GM21786 (cell line): ENCODE measurements at regions not wholly inside any gene's neighbourhood (a gene's known extent, or its start where the extent isn't known, plus 50 kb on each side); places are given as distances from the start of the nearest gene placed in this dataset.

Experiments
- ATAC-seq: cut with Tn5 transposase; IDR thresholded peaks from one replicate; pipeline ENCODE4 v1.9.1; 2021; ENCODE audit not compliant: unreplicated experiment

DNA sequence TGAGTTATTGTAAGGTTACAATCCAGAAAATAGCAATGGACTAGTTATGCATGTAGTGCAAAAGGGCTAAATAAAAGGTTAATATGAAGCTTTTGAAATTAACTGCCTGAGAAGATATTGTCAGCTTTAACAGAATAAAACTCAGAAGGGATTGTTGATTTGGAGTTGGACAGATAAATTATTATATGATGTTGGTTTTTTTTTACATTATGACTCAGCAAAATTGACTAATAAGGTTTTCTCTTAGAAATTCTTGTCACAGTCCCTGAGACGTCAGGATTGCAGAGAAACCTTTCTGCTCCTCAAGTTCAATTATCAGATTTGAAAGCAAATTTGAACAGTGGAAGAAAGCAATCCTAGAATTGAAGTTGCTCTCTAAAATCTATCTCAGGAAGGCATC is 946.9 kb downstream of the CBLN2 start:
- no peak for ATAC-seq

DNA sequence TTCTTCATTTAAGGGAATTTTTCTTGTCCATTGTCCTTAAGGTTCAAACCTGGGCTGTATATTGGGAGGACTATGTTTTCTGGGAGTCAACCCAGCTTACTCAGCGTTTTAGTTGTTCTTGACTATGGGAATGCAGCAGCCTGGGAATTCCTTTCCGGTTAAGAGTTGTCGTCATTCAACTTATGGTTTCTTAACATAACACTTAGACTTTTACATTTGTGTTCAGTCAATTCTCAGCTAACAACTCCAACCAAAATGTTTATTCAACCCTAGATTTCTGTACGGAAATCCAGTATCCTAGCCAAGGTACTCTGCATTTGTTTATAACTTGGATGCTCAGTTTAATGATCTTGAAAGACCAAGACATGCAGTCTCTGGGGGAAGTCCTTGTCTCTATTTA is 960.9 kb downstream of the CBLN2 start:
- no peak for ATAC-seq

DNA sequence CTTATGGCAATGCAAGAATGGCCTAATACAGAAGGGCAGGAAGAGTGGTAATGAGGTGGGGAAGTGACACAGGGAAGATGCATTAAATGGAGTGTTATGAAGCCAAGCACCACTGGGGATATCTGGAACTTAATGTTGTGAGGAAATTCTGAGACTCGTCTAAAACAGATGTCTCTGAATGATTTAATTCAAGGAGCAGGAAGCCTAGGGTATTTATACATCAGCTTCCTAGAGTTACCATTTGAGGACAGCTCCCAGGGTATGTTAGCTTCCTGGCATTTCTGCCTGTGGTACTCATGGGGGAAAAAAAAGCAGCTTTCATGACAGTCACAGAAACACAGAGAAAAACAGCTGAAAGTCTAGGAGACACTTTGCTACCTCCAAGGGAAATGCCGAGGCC is 989.5 kb downstream of the CBLN2 start:
- ATAC-seq, result no peak

DNA sequence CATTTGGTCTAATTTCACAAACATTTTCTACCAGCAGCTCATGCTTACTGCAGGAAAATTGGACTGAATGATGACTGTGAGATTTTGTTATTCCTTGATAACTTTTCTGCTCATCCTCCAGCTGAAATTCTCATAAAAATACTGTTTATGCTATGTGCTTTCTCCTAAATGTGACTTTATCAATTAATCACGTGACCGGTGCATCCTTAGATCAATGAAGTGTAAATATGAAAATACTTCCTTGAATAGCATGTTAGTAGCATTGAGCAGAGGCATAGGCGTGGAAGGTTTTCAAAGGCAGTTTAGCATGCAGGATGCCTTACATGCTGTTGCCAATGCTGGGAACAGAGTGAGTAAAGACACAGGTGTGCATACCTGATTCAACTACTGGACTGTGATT is 1002.5 kb downstream of the CBLN2 start:
- no peak for ATAC-seq

DNA sequence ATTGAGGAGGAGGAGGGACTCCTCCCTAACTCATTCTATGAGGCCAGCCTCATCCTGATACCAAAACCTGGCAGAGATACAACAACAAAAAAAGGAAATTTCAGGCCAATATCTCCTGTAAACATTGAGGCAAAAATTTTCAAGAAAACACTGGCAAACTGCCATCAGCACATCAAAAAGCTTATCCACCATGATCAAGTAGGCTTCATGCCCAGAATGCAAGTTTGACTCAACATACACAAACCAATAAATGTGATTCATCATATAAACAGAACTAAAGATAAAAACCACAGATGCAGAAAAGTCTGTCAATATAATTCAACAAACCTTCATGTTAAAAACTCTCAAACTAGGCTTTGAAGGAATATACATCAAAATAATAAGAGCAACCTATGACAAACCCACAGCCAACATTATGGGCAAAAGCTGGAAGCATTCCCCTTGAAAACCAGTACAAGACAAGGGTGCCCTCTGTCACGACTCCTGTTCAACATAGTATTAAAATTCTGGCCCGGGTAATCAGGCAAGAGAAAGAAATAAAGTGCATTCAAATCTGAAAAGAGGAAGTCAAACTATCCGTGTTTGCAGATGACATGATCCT is 1014.3 kb downstream of the CBLN2 start:
- ATAC-seq, result no peak

DNA sequence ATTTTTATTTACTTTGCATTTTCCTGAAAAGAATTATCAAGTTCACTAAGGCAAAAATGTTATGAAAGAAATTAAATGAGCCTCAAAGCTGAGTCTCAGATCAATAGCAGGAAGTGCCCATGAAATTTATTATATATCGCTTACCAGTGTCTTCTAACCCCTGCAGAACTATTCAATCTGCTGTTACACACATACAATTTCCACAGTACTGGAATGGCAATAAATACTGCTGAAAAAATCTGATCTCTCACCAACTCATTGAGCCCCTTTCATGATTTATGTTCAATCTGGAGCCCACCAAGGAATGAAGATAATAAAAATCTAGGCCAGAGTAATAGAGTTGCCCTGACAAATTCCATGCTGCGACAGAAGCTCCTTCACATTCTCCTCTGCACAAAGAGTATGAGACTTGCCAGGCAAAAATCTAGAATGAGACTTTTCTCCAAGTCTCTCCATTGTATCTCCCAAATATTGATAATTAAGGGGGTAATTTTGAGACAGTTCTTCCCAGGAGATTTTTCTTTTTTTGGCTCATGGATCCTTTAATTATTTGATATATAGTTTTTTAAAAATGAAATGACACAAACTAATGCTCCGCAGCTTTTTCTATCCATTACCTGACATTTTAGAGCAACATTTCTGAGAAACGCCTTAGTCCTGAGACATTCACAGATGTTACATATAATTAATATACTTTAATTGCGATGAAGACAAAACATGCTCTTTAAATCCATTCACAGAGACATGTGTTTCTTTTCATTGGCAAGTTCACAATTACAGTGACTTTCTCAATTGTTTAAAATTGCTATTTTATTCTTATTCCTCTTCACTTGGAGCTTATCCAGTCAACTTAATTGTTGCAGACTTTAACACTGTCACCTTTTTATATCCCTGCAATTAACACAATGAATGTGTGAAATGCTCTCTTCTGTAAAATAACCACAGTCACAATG is 1020.4 kb downstream of the CBLN2 start:
- no peak for ATAC-seq

DNA sequence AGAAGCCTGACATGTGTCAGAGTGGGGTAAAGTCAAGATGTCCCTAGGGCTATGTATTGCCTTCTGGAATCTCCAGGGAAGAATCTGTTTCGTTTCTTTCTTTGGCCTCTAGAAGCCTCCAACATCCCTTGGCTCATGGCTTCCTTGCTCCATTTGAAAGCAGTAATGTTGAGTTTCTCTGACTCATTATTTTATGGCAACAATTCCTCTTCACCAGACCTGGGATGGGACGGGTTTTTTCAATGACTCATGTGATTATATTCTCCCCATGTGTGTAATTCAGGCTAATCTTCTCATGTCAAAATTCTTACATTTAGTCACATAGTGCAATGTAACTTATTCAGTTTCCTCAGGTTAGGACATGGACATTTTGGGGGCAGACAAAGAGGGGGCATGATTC is 1038.6 kb downstream of the CBLN2 start:
- no peak for ATAC-seq

DNA sequence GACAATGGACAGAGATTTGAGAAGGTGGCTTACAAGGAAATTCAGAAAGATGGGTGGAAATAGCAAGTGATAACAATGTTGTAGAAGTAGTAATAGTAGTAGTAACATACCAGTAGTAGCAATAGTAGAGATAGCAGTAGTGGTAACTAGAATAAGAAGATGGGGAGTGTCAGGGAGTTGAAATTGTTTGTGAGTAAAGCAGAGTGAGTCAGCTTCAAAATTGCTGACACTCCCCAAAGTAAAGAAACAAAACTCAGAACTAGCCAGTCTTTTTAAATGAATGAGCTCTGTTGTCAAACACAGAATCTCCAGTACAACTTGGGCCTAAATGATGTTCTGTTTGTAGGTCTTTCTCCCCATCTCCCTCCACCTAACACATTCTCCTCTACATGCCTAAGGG is 1040.9 kb downstream of the CBLN2 start:
- ATAC-seq, result no peak

DNA sequence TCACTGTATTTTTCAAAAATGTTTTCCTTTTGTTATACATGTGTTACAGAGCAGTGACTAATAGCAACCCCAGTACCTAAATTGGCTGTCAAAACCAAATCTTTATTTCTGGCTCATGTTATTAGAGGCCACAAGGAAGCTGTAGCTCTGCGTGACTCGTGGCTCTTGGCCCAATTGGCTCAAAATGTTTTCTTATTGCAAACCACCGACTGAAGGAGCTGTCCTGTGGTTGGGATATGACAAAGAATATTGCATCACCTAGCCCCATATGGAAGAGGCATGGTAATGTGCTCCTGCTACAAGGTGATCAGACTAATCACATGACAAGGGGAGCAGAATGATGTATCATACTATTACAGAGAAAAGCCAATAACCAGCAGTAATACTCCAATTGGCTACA is 1058.5 kb downstream of the CBLN2 start:
- no peak for ATAC-seq

DNA sequence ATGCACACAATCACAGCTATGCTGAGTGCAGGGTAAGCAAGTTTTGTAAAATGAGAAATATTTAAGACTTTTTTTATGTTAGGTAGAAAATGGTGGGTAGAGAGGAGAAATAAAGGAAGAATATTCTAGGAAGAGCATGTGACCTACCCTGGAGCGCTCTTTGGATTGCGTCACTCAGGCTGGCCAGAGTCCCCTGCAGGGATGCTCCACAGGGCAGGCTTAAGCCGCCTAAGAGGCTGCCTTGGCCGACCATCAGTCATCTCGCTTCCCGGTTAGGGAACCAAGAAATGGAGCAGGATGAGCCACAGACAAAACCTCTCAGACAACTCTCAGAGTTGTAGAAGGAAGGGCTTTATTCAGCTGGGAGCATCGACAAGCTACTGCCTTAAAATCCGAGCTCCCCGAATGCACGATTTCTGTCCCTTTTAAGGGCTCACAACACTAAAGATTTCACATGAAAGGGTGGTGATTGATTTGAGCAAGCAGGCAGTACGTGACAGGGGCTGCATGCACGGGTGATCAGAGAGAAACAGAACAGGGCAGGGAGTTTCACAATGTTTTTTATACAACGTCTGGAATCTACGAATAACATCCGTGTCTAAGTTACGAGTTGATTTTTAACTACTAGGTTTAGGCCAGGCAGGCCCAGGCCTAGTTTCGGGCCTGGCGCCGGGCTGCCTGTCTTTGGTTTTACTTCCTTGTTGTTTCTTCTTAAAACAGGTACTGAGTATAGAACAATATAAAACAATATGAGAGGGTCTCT is 1072.0 kb downstream of the CBLN2 start:
- no peak for ATAC-seq

DNA sequence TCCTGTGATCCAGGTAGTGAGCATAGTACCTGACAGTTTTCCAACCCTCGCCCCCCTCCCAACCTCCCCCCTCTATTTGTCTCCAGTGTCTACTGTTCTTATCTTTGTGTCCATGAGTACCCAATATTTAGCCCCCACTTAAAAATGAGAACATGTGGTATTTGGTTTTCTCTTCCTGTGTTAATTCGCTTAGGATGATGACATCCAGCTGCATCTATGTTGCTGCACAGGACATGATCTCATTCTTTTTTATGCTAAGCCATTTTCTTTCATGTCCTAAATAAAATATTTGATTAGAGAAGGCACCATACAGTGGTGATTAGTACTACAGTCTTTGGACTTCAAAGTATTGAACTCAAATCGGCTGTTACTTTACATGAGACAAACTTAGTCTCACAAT is 1087.9 kb downstream of the CBLN2 start:
- no peak for ATAC-seq

DNA sequence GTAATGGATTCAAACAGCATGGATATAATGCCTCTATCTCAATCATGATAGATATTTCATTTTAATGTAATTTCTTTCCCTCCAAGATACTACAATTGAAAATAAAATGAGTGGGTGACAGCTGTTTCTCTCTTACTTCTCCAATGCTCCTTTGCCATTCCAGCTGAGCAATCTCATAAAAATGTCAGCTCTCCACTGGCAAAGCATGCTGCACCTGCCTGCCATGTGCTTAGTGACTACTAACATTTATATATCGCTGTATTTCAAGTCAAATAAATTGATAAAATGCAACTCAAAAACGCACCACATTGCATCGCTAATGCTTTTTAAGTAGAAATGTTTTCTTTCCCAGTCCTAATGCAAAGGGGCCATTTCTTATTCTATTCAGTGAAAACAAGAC is 1093.9 kb downstream of the CBLN2 start:
- no peak for ATAC-seq

DNA sequence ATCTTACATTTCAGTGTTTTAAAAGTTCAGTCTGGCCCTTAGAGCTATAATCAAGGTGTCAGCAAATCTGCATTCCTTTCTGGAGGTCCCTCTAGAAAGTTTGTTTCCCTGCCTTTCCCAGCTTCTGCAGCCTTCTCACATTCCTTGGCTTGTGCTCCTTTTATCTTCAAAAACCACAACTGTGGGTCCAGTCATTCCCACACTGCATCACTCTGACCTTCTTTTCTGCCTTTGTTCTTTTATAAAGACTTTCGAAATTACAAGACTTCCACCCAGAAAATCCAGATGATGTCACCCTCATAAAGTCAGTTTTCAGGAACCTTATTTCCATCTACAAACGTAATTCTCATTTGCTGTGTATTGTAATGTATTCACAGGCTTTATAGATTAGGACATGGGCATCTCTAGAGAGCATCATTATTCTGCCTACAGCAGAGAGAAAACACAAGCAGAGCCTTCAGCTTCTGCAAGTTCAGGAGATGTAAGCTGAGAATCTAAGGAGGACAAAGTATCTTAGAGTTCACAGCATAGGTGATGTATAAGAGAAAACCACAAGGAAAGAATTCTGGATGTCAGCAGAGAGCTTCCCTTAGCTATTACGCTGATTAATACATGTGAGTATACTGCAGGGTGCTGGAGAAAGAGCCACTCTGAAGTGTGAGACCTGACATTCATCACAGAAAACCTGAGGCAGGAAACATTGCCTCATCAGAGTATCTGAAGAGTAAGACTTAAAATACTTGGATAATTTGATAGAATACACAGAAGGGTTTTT is 1100.2 kb downstream of the CBLN2 start:
- ATAC-seq, result no peak

DNA sequence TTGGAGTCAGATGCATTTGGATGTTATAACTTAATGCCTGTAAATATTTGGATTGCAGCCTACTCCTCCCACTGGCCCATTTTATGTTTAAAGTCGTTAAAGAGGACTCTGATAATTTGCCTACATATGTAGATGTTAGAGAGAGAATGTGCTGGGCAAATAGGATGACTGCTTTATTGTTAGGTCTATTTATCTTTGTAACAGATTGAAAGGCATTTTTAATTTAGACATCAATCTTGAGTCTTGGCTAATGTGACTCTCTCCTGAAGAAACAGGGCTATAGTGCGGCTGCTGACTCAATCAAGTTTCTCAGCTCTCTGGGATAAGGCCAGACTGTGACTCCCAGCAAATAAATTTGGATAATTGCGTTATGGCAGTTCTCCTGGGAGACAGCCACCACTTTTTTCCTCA is 1101.4 kb downstream of the CBLN2 start:
- no peak for ATAC-seq

DNA sequence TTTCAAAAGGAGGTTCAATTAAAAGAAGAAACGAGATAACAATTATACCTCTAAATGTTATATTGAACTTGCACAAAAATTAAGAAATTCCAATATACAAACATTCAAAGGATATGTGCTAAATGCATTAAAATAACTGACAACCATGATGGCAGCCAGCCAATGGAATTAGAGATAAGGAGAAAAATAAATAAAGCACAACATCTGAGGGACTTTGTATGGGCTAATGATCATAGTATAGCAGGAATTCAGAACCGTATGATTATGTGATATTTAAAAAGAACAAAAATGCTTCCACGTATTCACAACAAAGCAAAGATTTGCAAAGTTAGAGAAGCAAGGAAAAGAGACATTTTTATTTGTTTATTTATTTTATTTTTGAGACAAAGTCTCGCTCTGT is 1103.0 kb downstream of the CBLN2 start:
- no peak for ATAC-seq

DNA sequence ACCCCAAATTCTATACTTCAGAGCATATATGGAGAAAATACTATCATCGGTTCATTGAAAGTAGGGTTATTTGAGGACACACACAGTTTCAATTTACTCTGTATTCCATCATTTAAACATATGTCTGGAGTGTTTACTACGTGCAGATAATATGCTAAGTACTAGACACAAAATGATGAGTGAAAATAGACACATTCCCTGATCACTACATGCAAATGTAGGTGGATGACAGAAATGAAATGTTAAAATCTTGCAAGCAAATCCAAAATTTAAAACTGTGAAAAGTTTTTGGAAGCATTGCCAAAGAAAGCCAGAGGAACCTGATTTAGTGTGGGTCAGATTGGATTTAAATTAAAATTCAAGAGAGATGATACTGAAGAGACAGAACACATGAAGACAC is 1106.6 kb downstream of the CBLN2 start:
- ATAC-seq, result no peak

DNA sequence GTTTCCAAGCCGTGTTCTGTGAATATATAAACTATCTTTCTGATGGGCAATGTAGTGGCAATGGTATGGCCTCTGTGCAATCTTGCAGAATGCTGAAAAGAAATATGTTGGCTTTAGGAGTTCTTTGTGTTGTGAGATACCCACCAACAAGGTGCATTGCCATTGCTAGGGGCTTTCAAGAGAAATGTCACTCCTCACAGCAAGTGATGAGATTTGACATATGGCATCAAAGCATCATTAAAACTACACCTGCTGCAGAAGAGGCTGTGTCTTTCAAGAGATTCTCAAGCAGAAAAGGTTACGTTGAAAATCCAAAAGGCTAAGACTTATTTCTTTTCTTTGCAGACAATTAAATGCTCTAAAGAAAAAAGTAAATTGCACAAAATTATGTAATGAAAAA is 1110.8 kb downstream of the CBLN2 start:
- ATAC-seq, result no peak

DNA sequence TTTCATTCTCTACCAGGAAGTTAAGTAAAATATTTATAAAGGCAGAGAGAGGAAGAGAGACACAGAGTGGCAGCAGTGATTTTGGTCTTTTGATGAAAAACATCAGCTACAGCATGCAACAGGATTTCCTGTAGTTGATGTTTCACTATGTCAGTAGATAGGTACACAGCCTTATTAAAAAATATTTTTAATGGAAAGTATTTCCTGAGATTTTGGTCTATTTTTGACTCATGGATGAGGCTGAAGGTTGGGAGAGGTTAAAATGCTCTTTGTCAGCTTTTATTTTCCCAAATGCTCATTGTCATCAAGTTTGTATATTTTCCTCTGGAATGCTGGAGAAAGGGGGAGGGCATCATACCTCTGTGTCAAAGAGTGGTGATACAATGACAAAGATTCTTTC is 1112.5 kb downstream of the CBLN2 start:
- no peak for ATAC-seq

DNA sequence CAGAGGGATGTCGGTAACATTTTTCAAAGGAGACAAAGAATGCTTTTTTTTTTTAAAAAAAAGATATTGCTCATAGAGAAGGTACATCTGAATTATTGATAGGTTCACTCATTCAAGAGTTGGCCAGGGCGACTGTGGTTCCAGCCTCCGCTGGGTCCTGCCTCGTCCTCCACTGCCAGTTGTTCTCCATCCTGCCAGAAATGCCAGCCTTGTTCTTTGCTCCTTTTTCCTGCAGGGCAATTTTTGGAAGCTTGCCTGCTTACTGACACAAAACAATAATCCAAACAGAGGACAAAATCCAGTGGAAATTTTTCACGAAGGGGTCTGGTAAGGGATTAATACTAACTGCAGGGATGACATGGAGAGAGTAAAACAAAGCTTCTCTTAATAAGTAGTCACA is 1113.0 kb downstream of the CBLN2 start:
- no peak for ATAC-seq

DNA sequence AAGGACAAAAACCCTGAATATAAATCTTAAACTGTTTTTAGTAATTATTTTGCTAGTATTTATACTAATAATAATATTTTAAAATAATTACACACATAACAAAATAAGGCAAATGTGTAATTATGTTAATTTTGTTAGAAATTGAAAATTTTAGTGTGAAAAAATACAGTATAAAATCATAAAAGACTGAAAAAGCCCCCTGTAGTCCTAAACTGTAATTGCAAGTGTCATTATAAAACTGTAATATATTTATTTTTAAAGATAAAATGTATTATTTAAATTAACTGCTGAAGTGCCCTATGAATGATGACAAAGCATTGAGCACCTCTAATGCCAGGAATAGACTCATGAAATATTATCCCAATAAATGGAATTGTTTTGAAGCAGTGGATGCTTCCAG is 1117.7 kb downstream of the CBLN2 start:
- no peak for ATAC-seq

DNA sequence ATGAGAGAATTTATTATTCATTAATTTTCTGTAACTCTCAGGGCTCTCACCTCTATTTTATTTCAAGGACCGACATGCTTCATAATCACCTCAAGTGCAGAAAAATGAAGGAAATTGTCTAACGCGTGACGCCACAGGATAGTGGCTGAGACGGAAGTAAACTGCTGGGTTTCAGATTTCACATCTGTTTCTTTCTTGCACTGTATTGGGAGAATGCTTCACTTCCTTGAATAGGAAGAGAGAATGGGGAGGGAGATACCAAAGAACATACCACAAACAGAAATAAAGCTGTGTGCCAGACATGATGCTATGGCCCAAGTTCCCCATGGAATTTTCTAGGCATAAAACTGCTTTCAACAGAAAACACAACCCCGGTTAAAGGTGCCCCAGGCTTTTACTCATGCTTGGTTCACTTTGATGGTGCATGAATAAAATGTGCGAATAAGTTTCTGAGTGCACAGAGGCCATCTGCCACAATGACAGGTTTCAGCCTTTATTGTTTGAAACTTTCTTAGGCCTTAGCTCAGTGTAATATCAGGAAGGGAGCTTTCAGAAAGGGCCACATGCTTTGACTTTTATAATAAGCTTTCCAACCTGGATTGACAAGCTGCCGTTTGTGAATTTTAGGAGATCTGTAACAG is 1116.4 kb downstream of the SOCS6 start:
- ATAC-seq, result no peak
